ENCODE measurements at regions not wholly inside any gene's neighbourhood (a gene's known extent, or its start where the extent isn't known, plus 50 kb on each side); places are given as distances from the start of the nearest gene placed in this dataset.

DNA sequence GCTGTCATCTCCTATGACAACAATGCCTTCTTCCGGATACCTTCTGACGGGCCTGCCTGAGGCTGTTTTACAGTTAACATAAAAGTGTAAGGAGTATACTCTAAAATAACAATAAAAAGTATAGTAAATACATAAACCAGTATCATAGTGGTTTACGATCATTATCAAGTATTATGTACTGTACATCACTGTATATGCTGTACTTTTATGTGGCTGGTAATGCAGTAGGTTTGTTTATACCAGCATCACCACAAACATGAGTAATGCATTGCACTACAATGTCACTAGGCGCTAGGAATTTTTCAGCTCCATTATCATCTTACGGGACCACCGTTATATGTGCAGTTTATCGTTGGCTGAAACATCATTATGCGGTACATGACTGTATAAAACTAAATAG lies 76.5 kb downstream of the VEGFA start:
- H3K9me3 ChIP-seq (ENCODE audit: insufficient read depth, low read depth, low read length), result no peaks in the 10 kb centered on the region
- H3K4me3 ChIP-seq (ENCODE audit: low read length), result no peak overlapping the region
- H3K9ac ChIP-seq (ENCODE audit: low read depth, low read length), result no peak overlapping the region
- peaks cover 8% of the 10 kb centered on the region; the same call in 1 of the 2 replicates for H3K4me1 ChIP-seq (ENCODE audit: insufficient read depth, low read length)
- H3K36me3 ChIP-seq (ENCODE audit: insufficient read depth, low read length), result no peaks in the 10 kb centered on the region
- H3K27ac ChIP-seq (ENCODE audit: low read depth, low read length), result no peak overlapping the region
- WGBS, result 88% methylated on average over 6 of the region's 8 CpGs
- H3K27me3 ChIP-seq (ENCODE audit: insufficient read depth, low read length), result no peaks in the 10 kb centered on the region

DNA sequence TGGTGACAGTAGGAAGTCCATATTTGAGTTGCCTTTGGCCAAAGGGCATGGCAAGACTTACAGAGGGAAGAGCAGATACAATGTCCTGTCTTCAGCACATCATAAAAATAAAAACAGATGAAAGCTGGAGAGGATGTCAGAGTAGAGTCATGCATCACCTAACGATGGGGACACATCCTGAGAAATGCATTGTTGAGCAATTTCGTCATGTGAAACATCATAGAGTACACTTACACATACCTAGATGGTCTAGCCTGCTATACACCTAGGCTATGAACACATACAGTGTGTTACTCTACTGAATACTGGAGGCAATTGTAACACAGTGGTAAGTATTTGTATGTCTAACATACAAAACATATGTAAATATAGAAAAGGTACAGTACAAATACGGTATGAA lies 75.6 kb downstream of the VEGFA start:
- no peaks in the 10 kb centered on the region for H3K36me3 ChIP-seq (ENCODE audit: insufficient read depth, low read length)
- H3K27ac ChIP-seq (ENCODE audit: low read depth, low read length), result no peak overlapping the region
- 93% methylated on average over 3 of the region's 3 CpGs for WGBS
- H3K9ac ChIP-seq (ENCODE audit: low read depth, low read length), result no peak overlapping the region
- H3K27me3 ChIP-seq (ENCODE audit: insufficient read depth, low read length), result no peaks in the 10 kb centered on the region
- no peaks in the 10 kb centered on the region for H3K9me3 ChIP-seq (ENCODE audit: insufficient read depth, low read depth, low read length)
- H3K4me1 ChIP-seq (ENCODE audit: insufficient read depth, low read length), result peaks cover 4% of the 10 kb centered on the region; the same call in 1 of the 2 replicates
- H3K4me3 ChIP-seq (ENCODE audit: low read length), result no peak overlapping the region

DNA sequence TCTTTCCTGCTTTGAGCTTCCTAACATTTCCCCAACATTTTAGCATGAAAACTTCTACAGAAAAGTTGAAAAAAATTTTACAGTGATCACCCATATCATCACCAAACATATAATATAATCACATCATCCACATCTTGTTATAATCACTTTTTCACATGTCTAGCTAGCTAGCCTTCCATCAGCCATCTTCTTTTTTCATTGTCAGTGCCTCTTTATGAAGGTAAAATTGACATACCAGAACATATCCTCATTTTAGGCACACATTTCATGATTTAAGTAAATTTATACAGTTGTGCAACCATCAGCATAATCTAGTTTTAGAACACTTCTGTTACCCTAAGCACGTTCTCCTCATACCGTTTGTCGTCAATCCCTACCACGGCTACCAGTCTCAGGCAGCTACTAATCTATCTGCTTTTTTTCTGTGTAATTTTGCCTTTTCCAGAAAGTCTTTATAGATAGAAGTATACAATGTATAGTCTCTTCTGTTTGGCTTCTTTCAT lies 73.7 kb downstream of the VEGFA start:
- Histone ChIP-seq H3K9ac (ENCODE audit: low read depth, low read length) (no peak overlapping the region), H3K4me3 (ENCODE audit: low read length) (no peak overlapping the region), H3K27me3 (ENCODE audit: insufficient read depth, low read length) (no peaks in the 10 kb centered on the region), H3K36me3 (ENCODE audit: insufficient read depth, low read length) (no peaks in the 10 kb centered on the region), H3K27ac (ENCODE audit: low read depth, low read length) (no peak overlapping the region), H3K9me3 (ENCODE audit: insufficient read depth, low read depth, low read length) (no peaks in the 10 kb centered on the region), H3K4me1 (ENCODE audit: insufficient read depth, low read length) (no peaks in the 10 kb centered on the region)
- whole genome bisulfite sequencing, result 92% methylated on average over 4 of the region's 4 CpGs

DNA sequence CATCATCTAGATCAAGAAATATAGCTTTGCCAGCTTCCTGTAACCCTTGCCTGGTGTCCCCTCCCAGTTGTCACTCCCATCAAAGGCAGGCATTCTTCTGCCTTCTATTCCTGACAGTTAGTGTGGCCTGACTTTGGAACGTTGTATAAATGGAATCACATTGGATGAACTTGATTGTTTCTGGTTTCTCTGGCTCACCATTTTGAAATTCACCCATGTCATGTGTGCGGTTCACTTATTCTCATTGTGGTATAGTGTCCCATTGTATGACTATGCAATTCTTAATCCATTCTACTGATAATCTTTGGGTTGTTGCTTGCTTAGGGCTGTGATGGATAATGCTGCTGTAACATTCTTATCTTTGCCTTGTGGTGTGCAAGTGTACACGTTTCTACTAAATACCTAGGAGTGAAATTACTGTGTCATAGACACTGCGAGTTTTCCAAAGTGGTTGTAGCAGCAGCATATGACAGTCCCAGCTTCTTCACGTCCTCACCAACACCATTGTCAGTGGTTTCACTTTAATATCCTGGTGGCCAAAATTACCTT lies 73.2 kb downstream of the VEGFA start:
- Histone ChIP-seq H3K36me3 (ENCODE audit: insufficient read depth, low read length) (no peaks in the 10 kb centered on the region), H3K9me3 (ENCODE audit: insufficient read depth, low read depth, low read length) (no peaks in the 10 kb centered on the region), H3K9ac (ENCODE audit: low read depth, low read length) (no peak overlapping the region), H3K27ac (ENCODE audit: low read depth, low read length) (no peak overlapping the region), H3K4me3 (ENCODE audit: low read length) (no peak overlapping the region), H3K27me3 (ENCODE audit: insufficient read depth, low read length) (no peaks in the 10 kb centered on the region), H3K4me1 (ENCODE audit: insufficient read depth, low read length) (0 out of 2 replicates have a peak, but pooled peaks cover under 1% of the 10 kb centered on the region)
- WGBS, result 76% methylated on average over 4 of the region's 5 CpGs

DNA sequence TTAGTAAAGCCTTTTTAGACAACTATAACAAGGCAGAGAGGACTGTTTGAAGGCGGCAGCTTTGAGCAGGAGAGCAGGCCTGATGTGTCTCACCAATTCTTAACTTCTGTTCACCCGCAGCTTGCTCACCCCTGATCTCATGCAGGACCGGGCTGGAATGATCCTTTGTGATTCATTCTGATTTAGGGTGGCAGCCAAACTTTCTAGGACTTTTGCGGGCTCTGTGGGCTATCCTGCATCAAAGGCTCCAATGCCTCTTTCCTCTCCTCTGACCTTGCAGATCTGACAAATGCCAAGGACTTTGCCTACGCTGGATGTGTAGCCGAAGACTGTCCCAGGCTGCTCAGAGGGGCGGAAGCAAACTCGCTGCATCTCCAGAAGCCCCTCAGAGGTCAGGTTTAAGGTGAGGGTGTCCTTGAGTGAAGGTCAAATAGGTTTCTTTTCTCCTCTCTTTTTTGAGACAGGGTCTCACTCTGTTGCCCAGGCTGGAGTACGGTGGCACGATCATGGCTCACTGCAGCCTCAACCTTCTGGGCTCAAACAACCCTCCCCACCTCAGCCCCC lies 72.3 kb downstream of the VEGFA start:
- H3K4me1 ChIP-seq (ENCODE audit: insufficient read depth, low read length), result 0 out of 2 replicates have a peak, but pooled peaks cover 3% of the 10 kb centered on the region

DNA sequence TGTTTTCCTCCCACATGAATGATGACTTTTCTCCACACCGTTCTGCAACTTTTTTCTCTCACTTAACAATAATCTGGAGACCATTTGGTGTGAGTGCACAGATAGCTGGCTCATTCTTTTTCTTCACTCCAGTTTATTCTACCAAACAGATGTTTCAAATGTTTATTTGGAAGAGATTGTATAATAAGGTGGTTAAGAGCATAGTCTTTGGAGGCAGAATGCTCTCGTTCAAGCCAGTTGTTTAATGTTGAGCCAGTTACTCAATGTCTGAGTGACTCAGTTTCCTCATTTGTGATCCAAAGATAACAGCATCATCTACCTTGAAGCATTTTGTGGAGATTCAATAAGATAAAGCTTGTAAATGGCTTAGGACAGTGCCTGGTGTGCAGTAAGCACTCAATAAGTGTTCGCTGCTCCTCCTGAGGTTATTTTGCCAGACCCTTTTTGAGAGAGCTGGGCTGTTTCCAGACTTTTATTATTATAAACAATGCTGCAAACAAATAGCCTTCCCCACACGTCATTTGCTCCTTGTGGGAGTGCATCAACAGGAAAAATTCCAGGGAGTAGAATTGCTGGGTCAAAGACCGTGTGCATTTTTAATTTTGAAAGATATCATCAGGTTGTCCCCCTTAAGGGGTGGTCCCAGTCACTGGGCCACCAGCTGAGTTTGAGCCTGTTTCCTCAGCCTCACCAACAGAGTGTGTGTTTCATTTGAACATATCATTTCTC lies 70.6 kb downstream of the VEGFA start:
- Histone ChIP-seq H3K27me3 (ENCODE audit: insufficient read depth, low read length) (no peaks in the 10 kb centered on the region), H3K27ac (ENCODE audit: low read depth, low read length) (no peak overlapping the region), H3K4me1 (ENCODE audit: insufficient read depth, low read length) (0 out of 2 replicates have a peak, but pooled peaks cover 3% of the 10 kb centered on the region), H3K9ac (ENCODE audit: low read depth, low read length) (no peak overlapping the region), H3K9me3 (ENCODE audit: insufficient read depth, low read depth, low read length) (no peaks in the 10 kb centered on the region), H3K4me3 (ENCODE audit: low read length) (no peak overlapping the region), H3K36me3 (ENCODE audit: insufficient read depth, low read length) (no peaks in the 10 kb centered on the region)
- WGBS, result 79% methylated on average over 5 of the region's 5 CpGs

More for the DNA sequence above, 72.3 kb downstream of the VEGFA start:
- Histone ChIP-seq H3K9me3 (ENCODE audit: insufficient read depth, low read depth, low read length) (no peaks in the 10 kb centered on the region), H3K4me3 (ENCODE audit: low read length) (no peak overlapping the region), H3K27ac (ENCODE audit: low read depth, low read length) (no peak overlapping the region), H3K9ac (ENCODE audit: low read depth, low read length) (no peak overlapping the region), H3K36me3 (ENCODE audit: insufficient read depth, low read length) (no peaks in the 10 kb centered on the region), H3K27me3 (ENCODE audit: insufficient read depth, low read length) (no peaks in the 10 kb centered on the region)
- WGBS, result 79% methylated on average over 10 of the region's 10 CpGs

DNA sequence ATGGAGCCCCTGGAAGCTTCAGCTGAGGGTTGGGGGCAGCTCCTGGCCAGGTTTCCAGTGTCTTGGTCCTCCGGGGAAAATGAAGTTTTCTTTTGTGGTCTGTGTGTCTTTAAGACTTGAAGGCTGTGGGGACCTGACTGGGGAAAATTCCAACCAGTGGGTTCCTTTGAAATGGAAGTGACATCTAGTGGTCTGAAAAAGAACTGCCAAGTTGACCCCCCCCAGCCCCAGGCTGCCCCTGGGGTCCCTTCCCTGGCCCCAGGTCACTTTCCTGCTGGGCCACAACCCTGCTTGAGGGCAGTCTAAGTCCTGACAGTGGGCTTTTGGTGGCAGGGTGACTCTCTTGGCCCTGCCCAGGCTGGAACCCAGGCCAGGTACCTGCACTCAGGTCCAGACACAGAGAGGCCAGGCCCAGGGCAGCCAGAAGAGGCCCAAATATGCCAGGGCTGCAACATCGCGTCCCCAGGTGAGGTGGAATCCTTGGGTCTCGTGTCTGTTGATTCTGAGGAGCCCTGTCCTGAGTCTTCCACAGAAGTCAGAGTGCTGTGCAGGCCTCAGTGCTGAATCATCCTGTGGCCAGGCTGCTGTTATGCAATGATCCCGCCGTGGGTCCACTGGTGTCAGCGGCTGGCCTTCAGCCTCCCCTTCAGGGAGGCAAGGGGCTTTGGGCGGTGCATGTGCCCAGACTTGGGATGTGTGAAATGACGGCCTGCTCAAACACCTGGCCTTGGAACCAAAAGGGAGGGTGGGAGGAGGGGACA lies 68.4 kb downstream of the VEGFA start:
- H3K4me1 ChIP-seq (ENCODE audit: insufficient read depth, low read length), result 0 out of 2 replicates have a peak, but pooled peaks cover 3% of the 10 kb centered on the region
- no peak overlapping the region for H3K27ac ChIP-seq (ENCODE audit: low read depth, low read length)
- H3K36me3 ChIP-seq (ENCODE audit: insufficient read depth, low read length), result no peaks in the 10 kb centered on the region
- 86% methylated on average over 9 of the region's 9 CpGs for WGBS
- H3K4me3 ChIP-seq (ENCODE audit: low read length), result no peak overlapping the region
- H3K9ac ChIP-seq (ENCODE audit: low read depth, low read length), result no peak overlapping the region
- H3K9me3 ChIP-seq (ENCODE audit: insufficient read depth, low read depth, low read length), result no peaks in the 10 kb centered on the region
- no peaks in the 10 kb centered on the region for H3K27me3 ChIP-seq (ENCODE audit: insufficient read depth, low read length)

DNA sequence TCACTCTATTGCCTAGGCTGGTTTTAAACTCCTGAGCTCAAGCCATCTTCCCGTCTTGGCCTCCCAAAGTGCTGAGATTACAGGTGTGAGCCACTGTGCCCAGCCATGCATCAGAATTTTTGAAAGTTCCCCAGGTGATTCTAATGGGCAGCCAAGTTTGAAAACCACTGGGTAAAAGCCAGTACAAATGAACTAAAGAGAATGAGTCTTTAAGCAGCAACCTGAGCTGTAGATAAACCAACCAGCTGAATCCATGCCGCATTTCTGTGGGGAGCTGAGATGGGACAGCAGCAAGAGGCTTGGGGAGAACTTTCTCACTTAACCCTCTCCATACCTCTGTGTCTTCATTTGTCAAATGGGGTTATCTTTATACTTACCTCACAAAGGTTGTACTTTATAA lies 67.5 kb downstream of the VEGFA start:
- no peak overlapping the region for H3K4me3 ChIP-seq (ENCODE audit: low read length)
- 71% methylated on average over 2 of the region's 2 CpGs for WGBS
- H3K36me3 ChIP-seq (ENCODE audit: insufficient read depth, low read length), result no peaks in the 10 kb centered on the region
- H3K27me3 ChIP-seq (ENCODE audit: insufficient read depth, low read length), result no peaks in the 10 kb centered on the region
- H3K4me1 ChIP-seq (ENCODE audit: insufficient read depth, low read length), result 0 out of 2 replicates have a peak, but pooled peaks cover 3% of the 10 kb centered on the region
- H3K9ac ChIP-seq (ENCODE audit: low read depth, low read length), result no peak overlapping the region
- no peak overlapping the region for H3K27ac ChIP-seq (ENCODE audit: low read depth, low read length)
- H3K9me3 ChIP-seq (ENCODE audit: insufficient read depth, low read depth, low read length), result no peaks in the 10 kb centered on the region

DNA sequence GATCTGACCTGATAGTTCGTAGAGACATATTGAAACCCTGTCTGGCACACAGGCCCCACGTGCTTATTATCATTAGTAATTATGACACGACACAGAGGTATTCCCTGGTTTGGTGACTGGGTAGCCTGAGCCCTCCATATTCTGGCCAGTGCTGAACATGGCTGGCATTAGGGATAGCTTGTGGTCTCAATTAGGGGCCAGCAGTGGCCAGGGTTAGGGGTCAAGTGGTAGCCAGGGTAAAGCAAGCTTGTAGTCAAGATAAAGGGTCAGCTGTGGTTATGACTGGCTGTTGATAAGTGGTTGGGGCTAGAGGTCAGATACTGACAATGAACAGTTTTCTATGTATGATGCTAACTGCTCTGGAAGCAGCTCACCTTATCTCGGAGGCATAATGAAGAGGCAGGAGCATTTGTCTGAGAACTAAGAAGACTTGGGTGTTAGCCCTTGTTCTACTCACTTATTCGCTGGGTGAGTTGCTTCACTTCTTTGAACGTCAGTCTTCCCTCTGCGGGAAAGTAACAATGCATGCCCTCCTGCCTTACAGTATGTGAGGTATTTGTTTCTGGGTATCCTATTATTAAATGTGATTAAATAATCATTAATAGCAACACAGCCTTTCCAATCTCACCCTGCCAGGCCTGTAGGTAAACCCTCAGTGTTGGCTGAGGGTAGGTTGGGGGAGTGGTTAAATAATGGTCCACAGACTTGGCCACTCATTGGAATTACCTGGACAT lies 66.7 kb downstream of the VEGFA start:
- WGBS, result 80% methylated on average over 6 of the region's 7 CpGs
- Histone ChIP-seq H3K4me3 (ENCODE audit: low read length) (no peak overlapping the region), H3K9ac (ENCODE audit: low read depth, low read length) (no peak overlapping the region), H3K4me1 (ENCODE audit: insufficient read depth, low read length) (0 out of 2 replicates have a peak, but pooled peaks cover 3% of the 10 kb centered on the region), H3K36me3 (ENCODE audit: insufficient read depth, low read length) (no peaks in the 10 kb centered on the region), H3K27me3 (ENCODE audit: insufficient read depth, low read length) (no peaks in the 10 kb centered on the region), H3K9me3 (ENCODE audit: insufficient read depth, low read depth, low read length) (no peaks in the 10 kb centered on the region), H3K27ac (ENCODE audit: low read depth, low read length) (no peak overlapping the region)
